ENCODE measurements at regions not wholly inside any gene's neighbourhood (a gene's known extent, or its start where the extent isn't known, plus 50 kb on each side); places are given as distances from the start of the nearest gene placed in this dataset.

DNA sequence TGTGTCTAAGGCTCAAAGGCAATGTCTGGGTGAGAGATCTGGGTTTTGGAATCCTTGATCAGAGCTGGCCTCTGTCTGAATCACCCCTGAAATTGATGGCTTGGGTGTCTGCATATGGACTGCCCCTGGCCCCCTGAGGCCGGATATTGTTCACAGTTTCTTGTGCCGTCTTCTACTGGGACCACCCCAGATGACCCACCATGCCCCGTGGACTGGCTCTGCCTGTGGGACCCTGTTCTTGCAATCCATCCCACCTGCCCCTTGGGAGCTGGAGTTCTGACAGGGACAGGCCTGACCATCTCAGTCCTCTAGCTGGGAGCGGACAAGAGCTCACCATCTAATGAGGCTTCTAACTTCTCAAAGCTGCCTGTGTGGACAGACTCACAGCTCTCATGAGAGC, 119.9 kb downstream of the FAM43A start:
- Histone ChIP-seq H3K4me1 (no peaks in the 10 kb centered on the region), H3K9me3 (no peaks in the 10 kb centered on the region), H3K27me3 (no peaks in the 10 kb centered on the region), H3K27ac (no peak overlapping the region), H3K4me3 (no peak overlapping the region), H3K36me3 (ENCODE audit: low read depth, missing control alignments) (no peaks in the 10 kb centered on the region)
- 77 to 85% methylated on average over 4 of the region's 4 CpGs for WGBS, 2 donors
- TF ChIP-seq POLR2A (IDR thresholded peaks at IDR 0.05) = no peak
- TF ChIP-seq, protein P1, sequence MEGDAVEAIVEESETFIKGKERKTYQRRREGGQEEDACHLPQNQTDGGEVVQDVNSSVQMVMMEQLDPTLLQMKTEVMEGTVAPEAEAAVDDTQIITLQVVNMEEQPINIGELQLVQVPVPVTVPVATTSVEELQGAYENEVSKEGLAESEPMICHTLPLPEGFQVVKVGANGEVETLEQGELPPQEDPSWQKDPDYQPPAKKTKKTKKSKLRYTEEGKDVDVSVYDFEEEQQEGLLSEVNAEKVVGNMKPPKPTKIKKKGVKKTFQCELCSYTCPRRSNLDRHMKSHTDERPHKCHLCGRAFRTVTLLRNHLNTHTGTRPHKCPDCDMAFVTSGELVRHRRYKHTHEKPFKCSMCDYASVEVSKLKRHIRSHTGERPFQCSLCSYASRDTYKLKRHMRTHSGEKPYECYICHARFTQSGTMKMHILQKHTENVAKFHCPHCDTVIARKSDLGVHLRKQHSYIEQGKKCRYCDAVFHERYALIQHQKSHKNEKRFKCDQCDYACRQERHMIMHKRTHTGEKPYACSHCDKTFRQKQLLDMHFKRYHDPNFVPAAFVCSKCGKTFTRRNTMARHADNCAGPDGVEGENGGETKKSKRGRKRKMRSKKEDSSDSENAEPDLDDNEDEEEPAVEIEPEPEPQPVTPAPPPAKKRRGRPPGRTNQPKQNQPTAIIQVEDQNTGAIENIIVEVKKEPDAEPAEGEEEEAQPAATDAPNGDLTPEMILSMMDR (IDR thresholded peaks at IDR 0.05) = no peak
- no peak for DNase-seq
- intact Hi-C loops (cut with DNase I; ENCODE audit: low total_unique reads) = no loop called here

DNA sequence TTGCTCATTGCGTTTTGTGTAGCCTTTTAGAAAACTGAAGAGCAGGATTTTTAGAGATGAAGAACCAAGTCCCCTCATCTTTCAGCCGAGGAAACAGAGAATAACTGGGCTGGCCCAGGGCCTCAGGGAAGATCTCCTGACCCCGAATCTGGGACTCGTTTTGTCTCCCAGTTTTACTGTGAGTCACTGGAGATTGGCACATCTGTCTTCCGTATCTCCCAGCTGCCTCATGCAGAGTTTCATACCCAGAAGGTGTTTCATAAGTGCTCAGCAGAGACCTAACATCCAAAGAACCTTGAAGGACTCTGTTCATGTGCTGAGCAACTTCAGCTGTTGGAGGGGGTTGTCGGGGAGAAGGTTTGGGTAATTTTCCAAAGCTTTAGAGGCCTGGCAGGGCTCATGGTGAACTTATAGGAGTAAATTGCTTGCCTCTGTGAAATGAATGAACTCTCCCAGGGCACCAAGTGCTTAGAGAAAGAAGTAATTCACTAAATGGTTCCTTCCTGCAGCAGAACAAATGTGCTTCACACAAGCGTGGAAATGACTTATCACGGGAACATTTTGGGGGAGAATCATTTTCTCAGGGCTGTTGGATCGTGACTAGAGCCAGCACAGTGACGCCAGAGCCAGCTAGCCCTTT, 121.4 kb downstream of the FAM43A start:
- intact Hi-C loops (cut with DNase I; ENCODE audit: low total_unique reads) = no loop called here
- 74 to 85% methylated on average over 10 of the region's 10 CpGs for WGBS, 2 donors
- Histone ChIP-seq H3K36me3 (ENCODE audit: low read depth, missing control alignments) (no peaks in the 10 kb centered on the region), H3K27me3 (no peaks in the 10 kb centered on the region), H3K27ac (no peak overlapping the region), H3K4me3 (no peak overlapping the region), H3K4me1 (no peaks in the 10 kb centered on the region), H3K9me3 (no peaks in the 10 kb centered on the region)
- no peak for DNase-seq
- no peak for TF ChIP-seq POLR2A (IDR thresholded peaks at IDR 0.05)
- TF ChIP-seq, protein P1 (IDR thresholded peaks at IDR 0.05) = no peak

DNA sequence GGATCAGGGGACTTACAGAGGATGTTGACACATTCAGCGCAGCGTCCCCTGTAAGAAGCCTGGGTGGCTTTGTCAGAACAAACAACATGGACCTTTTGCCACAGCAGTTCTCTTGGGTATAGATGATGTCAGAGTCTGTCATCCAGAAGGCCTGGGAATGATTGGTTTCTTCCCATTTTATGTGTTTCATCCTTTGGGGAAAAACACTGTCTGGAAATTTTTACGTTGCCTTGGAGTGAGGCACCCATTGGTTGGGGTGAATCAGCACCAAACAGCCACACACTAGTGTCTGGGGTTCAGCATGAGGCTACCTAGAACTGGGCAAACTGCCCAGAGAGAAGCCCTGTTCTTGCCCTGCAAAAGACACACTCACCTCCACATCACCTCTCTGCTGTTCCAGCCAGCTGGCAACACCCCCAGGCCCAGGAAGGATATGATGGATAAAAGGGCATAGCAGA, 123.0 kb downstream of the FAM43A start:
- Histone ChIP-seq H3K4me3 (no peak overlapping the region), H3K27ac (no peak overlapping the region), H3K4me1 (no peaks in the 10 kb centered on the region), H3K36me3 (ENCODE audit: low read depth, missing control alignments) (no peaks in the 10 kb centered on the region), H3K27me3 (no peaks in the 10 kb centered on the region), H3K9me3 (no peaks in the 10 kb centered on the region)
- no peak for TF ChIP-seq POLR2A (IDR thresholded peaks at IDR 0.05)
- TF ChIP-seq, protein P1 (IDR thresholded peaks at IDR 0.05) = no peak
- WGBS, 2 donors = 95 to 97% methylated on average over 3 of the region's 3 CpGs
- DNase-seq = no peak
- intact Hi-C loops (cut with DNase I; ENCODE audit: low total_unique reads) = no loop called here

DNA sequence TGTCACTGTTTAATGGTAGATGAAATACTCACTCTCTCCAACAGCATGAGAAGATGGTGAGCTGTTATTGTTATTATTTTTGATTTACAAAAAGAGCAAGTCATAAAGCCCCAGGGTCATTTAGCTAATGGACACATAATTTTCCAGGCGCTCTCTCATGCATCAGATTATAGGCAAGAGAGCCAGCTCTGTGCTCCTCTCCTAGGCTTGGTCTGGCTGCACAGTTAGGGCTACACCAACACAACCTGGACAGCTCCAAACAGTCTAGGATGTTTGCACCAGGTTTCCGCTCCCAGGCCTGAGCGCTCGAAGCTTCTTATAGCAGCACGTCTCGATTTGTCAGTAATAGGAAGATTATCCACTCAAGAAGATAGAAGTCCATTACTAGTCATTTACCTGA, 123.7 kb downstream of the FAM43A start:
- Histone ChIP-seq H3K9me3 (no peaks in the 10 kb centered on the region), H3K4me1 (no peaks in the 10 kb centered on the region), H3K27me3 (no peaks in the 10 kb centered on the region), H3K4me3 (no peak overlapping the region), H3K27ac (no peak overlapping the region), H3K36me3 (ENCODE audit: low read depth, missing control alignments) (no peaks in the 10 kb centered on the region)
- intact Hi-C loops (cut with DNase I; ENCODE audit: low total_unique reads) = no loop called here
- no peak for DNase-seq
- TF ChIP-seq, protein P1 (IDR thresholded peaks at IDR 0.05) = no peak
- TF ChIP-seq POLR2A (IDR thresholded peaks at IDR 0.05) = no peak
- WGBS, 2 donors = 93 to 95% methylated on average over 6 of the region's 6 CpGs

DNA sequence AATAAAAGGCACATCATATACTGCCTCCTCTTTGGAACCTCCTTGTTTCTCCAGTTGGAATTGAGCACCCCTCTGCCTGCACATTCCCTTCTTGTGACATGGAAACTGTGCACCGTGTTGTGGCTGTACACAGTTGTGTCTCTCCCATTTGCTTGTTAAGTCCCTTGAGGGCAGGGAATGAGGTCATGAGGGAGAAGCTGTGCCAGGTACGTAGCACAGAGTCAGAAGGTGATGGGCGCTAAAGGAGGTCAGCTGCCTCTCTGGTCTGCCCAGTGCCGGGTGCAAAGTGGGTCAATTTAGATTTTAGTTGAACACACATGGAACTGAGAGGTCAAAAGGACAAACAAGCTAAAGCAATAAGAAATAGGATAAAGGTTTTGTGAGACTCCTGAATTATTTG, 124.4 kb downstream of the FAM43A start:
- intact Hi-C loops (cut with DNase I; ENCODE audit: low total_unique reads) = no loop called here
- Histone ChIP-seq H3K36me3 (ENCODE audit: low read depth, missing control alignments) (no peaks in the 10 kb centered on the region), H3K27ac (no peak overlapping the region), H3K27me3 (no peaks in the 10 kb centered on the region), H3K9me3 (no peaks in the 10 kb centered on the region), H3K4me1 (no peaks in the 10 kb centered on the region), H3K4me3 (no peak overlapping the region)
- TF ChIP-seq, protein P1 (IDR thresholded peaks at IDR 0.05) = no peak
- TF ChIP-seq POLR2A (IDR thresholded peaks at IDR 0.05) = no peak
- 76 to 87% methylated on average over 4 of the region's 4 CpGs for WGBS, 2 donors
- DNase-seq = no peak

All from testis (tissue), 2 donors.